Left colon (tissue), 2 donors: ENCODE measurements at regions not wholly inside any gene's neighbourhood (a gene's known extent, or its start where the extent isn't known, plus 50 kb on each side); places are given as distances from the start of the nearest gene placed in this dataset.
"Not testable (repeated sequence)": the region's sequence is repeated elsewhere in the genome, so short reads cannot be mapped to it uniquely, and the experiment has no call there.

Source experiments
- ATAC-seq: fragments of 200-7000 bp; cut with Tn5 transposase; one replicate; pipeline ENCODE4 v1.9.1; 2020; ENCODE audit warnings: mild to moderate bottlenecking, moderate library complexity
- DNase-seq, 2 donors: peaks; one replicate each; pipeline ENCODE4 v3.0.0-alpha.2; 2020
- intact Hi-C, 2 donors: fragments of 100-400 bp; cut with DNase I in 1 of 2; cut with micrococcal nuclease in 1 of 2; formaldehyde crosslinking; loops; one replicate each; pipeline versions ENCODE4 v1.11.2 to v1.14.0; 2022; cut with DNase I, micrococcal nuclease
- donor health status: DM: no; HTN: no; CAD: no.
- donor health status: DM: yes; HTN: yes; CAD: no.

- ATAC-seq (no peak), DNase-seq (no peak)
- intact Hi-C loops, result no loop called here
Observed at GRCh38 chr3:95327478-95327877, 1264.6 kb downstream of the NSUN3 start.

GRCh38 chr3:95333826-95334225 is 1271.0 kb downstream of the NSUN3 start:
- DNase-seq (no peak), ATAC-seq (no peak)
- intact Hi-C loops, result no loop called here

GRCh38 chr3:95334461-95334860 is 1271.6 kb downstream of the NSUN3 start:
- ATAC-seq (no peak), DNase-seq (no peak)
- intact Hi-C loops, result no loop called here

- no peak for DNase-seq
- no peak for ATAC-seq
- intact Hi-C loops, result no loop called here
Observed at GRCh38 chr3:95335517-95335916, 1272.7 kb downstream of the NSUN3 start.

- DNase-seq, result no peak
- intact Hi-C loops, result no loop called here
- ATAC-seq, result no peak
Observed at GRCh38 chr3:95338446-95338845, 1275.6 kb downstream of the NSUN3 start.

- ATAC-seq, result peak; percentile 26
- DNase-seq, result peak in 1 of 2 donors; percentile 23
- intact Hi-C loops, result no loop called here
Observed at GRCh38 chr3:95341314-95341713, 1278.5 kb downstream of the NSUN3 start.

GRCh38 chr3:95343228-95343627 is 1280.4 kb downstream of the NSUN3 start:
- ATAC-seq (peak; percentile 99), DNase-seq (peak; percentile 15 to 53)
- intact Hi-C loops, result no loop called here

- ATAC-seq (peak; percentile 29), DNase-seq (no peak)
- intact Hi-C loops, result no loop called here
Observed at GRCh38 chr3:95343767-95344166, 1280.9 kb downstream of the NSUN3 start.

GRCh38 chr3:95347936-95348335 is 1285.1 kb downstream of the NSUN3 start:
- intact Hi-C loops, ATAC-seq, DNase-seq: not testable (repeated sequence)

GRCh38 chr3:95348879-95349278 is 1286.0 kb downstream of the NSUN3 start:
- DNase-seq (no peak), ATAC-seq (no peak)
- intact Hi-C loops, result no loop called here

- intact Hi-C loops, result no loop called here
- no peak for ATAC-seq
Observed at GRCh38 chr3:95350049-95350448, 1287.2 kb downstream of the NSUN3 start.

GRCh38 chr3:95351158-95351557 is 1288.3 kb downstream of the NSUN3 start:
- DNase-seq (no peak), ATAC-seq (no peak)
- intact Hi-C loops, result no loop called here

More at GRCh38 chr3:95350049-95350448, 1287.2 kb downstream of the NSUN3 start:
- DNase-seq, result no peak

- DNase-seq (no peak), ATAC-seq (no peak)
- intact Hi-C loops, result no loop called here
Observed at GRCh38 chr3:95352471-95352870, 1289.6 kb downstream of the NSUN3 start.

GRCh38 chr3:95354489-95354888 is 1291.6 kb downstream of the NSUN3 start:
- ATAC-seq (no peak), DNase-seq (no peak)
- intact Hi-C loops, result no loop called here

GRCh38 chr3:95356764-95357501 is 1294.1 kb downstream of the NSUN3 start:
- no peak for ATAC-seq
- no peak for DNase-seq
- intact Hi-C loops, result no loop called here

GRCh38 chr3:95387242-95388021 is 1324.6 kb downstream of the NSUN3 start:
- ATAC-seq, result peak; percentile 66
- intact Hi-C loops, result no loop called here
- DNase-seq, result no peak

- DNase-seq (no peak), ATAC-seq (no peak)
- intact Hi-C loops, result no loop called here
Observed at GRCh38 chr3:95389725-95390313, 1327.0 kb downstream of the NSUN3 start.

- DNase-seq, result no peak
- intact Hi-C loops, result no loop called here
Observed at GRCh38 chr3:95394286-95394685, 1331.4 kb downstream of the NSUN3 start.

GRCh38 chr3:95399585-95399984 is 1336.7 kb downstream of the NSUN3 start:
- DNase-seq (no peak), ATAC-seq (no peak)
- intact Hi-C loops, result no loop called here

More at GRCh38 chr3:95394286-95394685, 1331.4 kb downstream of the NSUN3 start:
- no peak for ATAC-seq

- ATAC-seq (no peak), DNase-seq (no peak)
- intact Hi-C loops, result no loop called here
Observed at GRCh38 chr3:95401693-95402092, 1338.8 kb downstream of the NSUN3 start.
